GM12892 (cell line): ENCODE measurements at regions not wholly inside any gene's neighbourhood (a gene's known extent, or its start where the extent isn't known, plus 50 kb on each side); places are given as distances from the start of the nearest gene placed in this dataset.

Experiments used
- POLR2A ChIP-seq: IDR thresholded peaks from 2 replicates; pipeline ENCODE4 v1.6.1; 2011; ENCODE audit warnings: low read depth, low read length, control low read depth
- POLR2AphosphoS5 ChIP-seq: IDR thresholded peaks from 2 replicates; pipeline ENCODE4 v1.6.1; 2011; ENCODE audit warnings: low read depth, low read length, control low read depth
- TAF1 ChIP-seq: IDR thresholded peaks from 2 replicates; pipeline ENCODE4 v1.6.1; 2011; ENCODE audit warnings: low read depth, mild to moderate bottlenecking, control low read depth, low read length, borderline replicate concordance

DNA sequence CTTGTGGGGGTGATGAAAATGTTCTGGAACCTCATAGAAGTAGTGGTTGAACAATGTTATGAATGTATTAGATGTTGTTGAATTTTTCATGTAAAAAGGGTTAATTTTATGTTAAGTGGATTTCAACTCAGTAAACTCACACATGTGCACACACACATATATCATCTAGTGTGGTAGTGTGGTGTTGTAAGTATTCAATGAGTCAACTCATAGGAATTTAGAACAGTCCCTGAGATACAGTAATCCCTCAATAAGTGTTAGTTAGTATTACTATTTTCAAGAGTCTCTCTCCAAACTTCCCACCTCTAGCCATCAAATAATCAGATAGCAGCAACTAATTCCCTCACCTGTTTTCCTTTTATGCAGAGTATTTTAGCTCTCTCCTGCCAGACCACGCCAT is 563.1 kb upstream of the JARID2 start:
- TF ChIP-seq POLR2AphosphoS5 (no peak), POLR2A (no peak), TAF1 (no peak)
